GM06990 (cell line): ENCODE measurements at regions not wholly inside any gene's neighbourhood (a gene's known extent, or its start where the extent isn't known, plus 50 kb on each side); places are given as distances from the start of the nearest gene placed in this dataset.

ENCODE experiments used
- DNase-seq: peaks from one replicate; pipeline ENCODE4 v3.0.0-alpha.2; 2011; ENCODE audit not compliant: insufficient read length; ENCODE audit errors: extremely low read depth
- H3K27me3 ChIP-seq: replicated peaks from 2 replicates; pipeline ENCODE4 v1.6.0; 2011; ENCODE audit warnings: low read length; ENCODE audit not compliant: control insufficient read depth, insufficient read depth
- H3K36me3 ChIP-seq: 2 replicates; pipeline ENCODE4 v1.5.1; 2011; ENCODE audit warnings: low read length; ENCODE audit not compliant: control insufficient read depth, insufficient read depth
- H3K4me3 ChIP-seq: replicated peaks from 2 replicates; pipeline ENCODE4 v1.5.1; 2011; ENCODE audit warnings: low read depth, mild to moderate bottlenecking, control low read depth, low read length
- TF ChIP-seq, protein P1 (sequence below): IDR thresholded peaks from 2 replicates; pipeline ENCODE4 v1.5.1; 2011; ENCODE audit warnings: low read length, control low read depth, mild to moderate bottlenecking, inconsistent platforms; ENCODE audit not compliant: insufficient read depth, poor library complexity, severe bottlenecking

GRCh38 chr2:139529080-139529479 lies 748.9 kb upstream of the NXPH2 start:
- no peaks in the 10 kb centered on the region for H3K36me3 ChIP-seq
- no peak for DNase-seq
- H3K27me3 ChIP-seq = no peaks in the 10 kb centered on the region
- TF ChIP-seq, protein P1, sequence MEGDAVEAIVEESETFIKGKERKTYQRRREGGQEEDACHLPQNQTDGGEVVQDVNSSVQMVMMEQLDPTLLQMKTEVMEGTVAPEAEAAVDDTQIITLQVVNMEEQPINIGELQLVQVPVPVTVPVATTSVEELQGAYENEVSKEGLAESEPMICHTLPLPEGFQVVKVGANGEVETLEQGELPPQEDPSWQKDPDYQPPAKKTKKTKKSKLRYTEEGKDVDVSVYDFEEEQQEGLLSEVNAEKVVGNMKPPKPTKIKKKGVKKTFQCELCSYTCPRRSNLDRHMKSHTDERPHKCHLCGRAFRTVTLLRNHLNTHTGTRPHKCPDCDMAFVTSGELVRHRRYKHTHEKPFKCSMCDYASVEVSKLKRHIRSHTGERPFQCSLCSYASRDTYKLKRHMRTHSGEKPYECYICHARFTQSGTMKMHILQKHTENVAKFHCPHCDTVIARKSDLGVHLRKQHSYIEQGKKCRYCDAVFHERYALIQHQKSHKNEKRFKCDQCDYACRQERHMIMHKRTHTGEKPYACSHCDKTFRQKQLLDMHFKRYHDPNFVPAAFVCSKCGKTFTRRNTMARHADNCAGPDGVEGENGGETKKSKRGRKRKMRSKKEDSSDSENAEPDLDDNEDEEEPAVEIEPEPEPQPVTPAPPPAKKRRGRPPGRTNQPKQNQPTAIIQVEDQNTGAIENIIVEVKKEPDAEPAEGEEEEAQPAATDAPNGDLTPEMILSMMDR = no peak
- no peak overlapping the region for H3K4me3 ChIP-seq

DNA sequence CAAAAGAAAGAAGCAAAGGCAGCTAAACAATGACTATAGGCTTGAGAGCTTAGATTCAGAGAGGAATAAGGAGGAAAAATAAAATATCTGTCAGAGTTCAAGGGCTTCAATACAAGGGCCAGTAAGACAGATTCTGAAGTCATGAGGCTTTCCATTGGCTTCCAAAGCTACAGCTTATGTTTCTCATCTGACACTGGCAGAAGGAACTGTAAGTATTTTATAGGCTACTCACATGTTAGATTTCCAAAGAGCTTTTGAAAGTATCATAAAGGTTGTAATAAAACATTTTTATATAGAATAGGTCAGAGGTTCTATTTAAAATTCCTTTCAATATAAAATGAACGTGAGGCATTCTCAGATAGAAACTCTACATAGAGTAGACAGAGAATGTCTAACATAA lies 746.6 kb upstream of the NXPH2 start:
- no peak overlapping the region for H3K4me3 ChIP-seq
- H3K27me3 ChIP-seq = no peaks in the 10 kb centered on the region
- TF ChIP-seq, protein P1 = no peak
- DNase-seq = no peak
- no peaks in the 10 kb centered on the region for H3K36me3 ChIP-seq

- Histone ChIP-seq H3K4me3 (no peak overlapping the region), H3K27me3 (no peaks in the 10 kb centered on the region), H3K36me3 (no peaks in the 10 kb centered on the region)
- DNase-seq = no peak
- TF ChIP-seq, protein P1 = no peak
These were observed 738.1 kb upstream of the NXPH2 start for GRCh38 chr2:139518321-139518720.

DNA sequence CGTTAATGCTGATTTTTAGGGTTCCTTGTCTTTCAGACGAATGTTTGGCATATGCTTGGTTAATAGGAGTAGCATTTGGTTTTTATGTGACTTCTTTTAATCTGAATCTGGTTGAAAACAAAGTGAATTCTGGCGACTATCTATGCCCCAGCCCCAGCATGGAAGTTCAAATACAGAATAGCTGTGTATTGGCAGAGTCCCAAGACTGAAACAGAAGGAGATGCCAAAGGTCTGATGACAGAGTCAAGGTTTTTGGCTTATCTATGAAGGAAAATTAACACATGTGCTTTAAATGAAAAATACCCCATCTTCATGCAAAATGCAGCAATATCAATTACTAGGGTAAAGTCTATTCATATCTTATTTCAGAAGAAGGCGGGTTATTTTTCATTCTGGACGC lies 734.8 kb upstream of the NXPH2 start:
- Histone ChIP-seq H3K4me3 (no peak overlapping the region), H3K27me3 (no peaks in the 10 kb centered on the region), H3K36me3 (no peaks in the 10 kb centered on the region)
- no peak for DNase-seq
- TF ChIP-seq, protein P1 = no peak

- Histone ChIP-seq H3K36me3 (no peaks in the 10 kb centered on the region), H3K4me3 (no peak overlapping the region), H3K27me3 (no peaks in the 10 kb centered on the region)
- no peak for DNase-seq
- TF ChIP-seq, protein P1 = no peak
These were observed 715.7 kb upstream of the NXPH2 start for GRCh38 chr2:139495851-139496250.

DNA sequence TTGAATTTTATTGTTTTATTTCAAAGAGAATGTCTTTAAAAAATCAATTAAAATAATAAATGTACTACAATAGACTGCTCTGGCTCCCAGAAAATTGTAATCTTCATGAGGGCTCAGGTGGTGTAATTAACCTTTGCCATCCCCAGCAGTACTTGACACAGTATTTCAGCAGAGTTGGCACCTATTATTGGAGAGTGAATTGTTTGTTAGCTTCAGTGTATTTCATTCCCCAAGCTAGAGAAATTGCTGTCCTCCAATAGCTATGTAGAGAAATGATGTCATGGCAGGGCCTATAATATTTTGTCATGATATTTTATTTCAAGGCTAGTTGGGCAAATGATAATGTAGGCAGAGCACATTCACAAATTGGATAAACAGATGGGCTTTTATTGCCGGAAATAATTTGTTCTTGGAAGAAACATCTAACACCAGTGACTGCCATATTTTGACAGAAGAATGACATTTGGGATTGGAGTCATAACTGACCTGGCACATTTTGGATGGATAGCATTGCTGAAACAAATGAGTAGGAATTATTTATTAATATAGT lies 712.0 kb upstream of the NXPH2 start:
- Histone ChIP-seq H3K4me3 (no peak overlapping the region), H3K27me3 (no peaks in the 10 kb centered on the region), H3K36me3 (no peaks in the 10 kb centered on the region)
- TF ChIP-seq, protein P1 = no peak
- DNase-seq = no peak
